Keratinocyte (primary cell): ENCODE measurements at regions not wholly inside any gene's neighbourhood (a gene's known extent, or its start where the extent isn't known, plus 50 kb on each side); places are given as distances from the start of the nearest gene placed in this dataset.

Experiments used
- DNase-seq: peaks from one replicate; pipeline ENCODE4 v3.0.0-alpha.2; 2011; ENCODE audit warnings: low read depth, missing footprints, low spot score
- FAIRE-seq: peaks from 2 replicates; lab custom pipeline; 2011; peaks lifted over from hg19 to GRCh38; lab: Jason Lieb, UNC
- H2AFZ ChIP-seq: 2 replicates; pipeline ENCODE4 v1.6.0; 2012; ENCODE audit warnings: low read length, control low read depth, inconsistent platforms; ENCODE audit not compliant: control insufficient read depth
- H3K27ac ChIP-seq: 2 replicates; pipeline ENCODE4 v1.5.1; 2011; ENCODE audit warnings: low read length; ENCODE audit not compliant: control insufficient read depth, insufficient read depth
- H3K27me3 ChIP-seq: 3 replicates; pipeline ENCODE4 v1.6.0; 2011; ENCODE audit warnings: low read length; ENCODE audit not compliant: control insufficient read depth, insufficient read depth; ENCODE audit errors: extremely low read depth
- H3K36me3 ChIP-seq, 2 experiments: 2 replicates in 1 of 2; 3 replicates in 1 of 2; pipeline ENCODE4 v1.5.1; 2011; ENCODE audit warnings: low read length in 2 of 2, mild to moderate bottlenecking in 1 of 2; ENCODE audit not compliant: control insufficient read depth in 2 of 2, insufficient read depth in 2 of 2; ENCODE audit errors: extremely low read depth in 1 of 2
- H3K4me1 ChIP-seq: 3 replicates; pipeline ENCODE4 v1.5.1; 2011; ENCODE audit warnings: low read length; ENCODE audit not compliant: control insufficient read depth, insufficient read depth; ENCODE audit errors: extremely low read depth
- H3K4me2 ChIP-seq: 3 replicates; pipeline ENCODE4 v1.6.0; 2011; ENCODE audit warnings: low read depth, low read length; ENCODE audit not compliant: control insufficient read depth, insufficient read depth; ENCODE audit errors: extremely low read depth
- H3K4me3 ChIP-seq, 3 experiments: fragments of 200-600 bp in 1 of 3; sonication (generic) in 1 of 3; 2 replicates in 2 of 3; 3 replicates in 1 of 3; pipeline ENCODE4 v1.5.1; 2011 to 2016; ENCODE audit warnings: low read length in 3 of 3, mild to moderate bottlenecking in 3 of 3, control low read depth in 2 of 3, inconsistent platforms in 1 of 3, low read depth in 1 of 3, mixed read lengths in 1 of 3, mixed run types in 1 of 3, moderate library complexity in 1 of 3; ENCODE audit not compliant: control insufficient read depth in 2 of 3, insufficient read depth in 2 of 3; ENCODE audit errors: extremely low read depth in 1 of 3
- H3K79me2 ChIP-seq: 2 replicates; pipeline ENCODE4 v1.6.0; 2012; ENCODE audit warnings: low read length; ENCODE audit not compliant: control insufficient read depth, insufficient read depth
- H3K9ac ChIP-seq: 3 replicates; pipeline ENCODE4 v1.6.0; 2011; ENCODE audit warnings: low read length; ENCODE audit not compliant: control insufficient read depth, insufficient read depth; ENCODE audit errors: extremely low read depth
- H3K9me1 ChIP-seq: 3 replicates; pipeline ENCODE4 v1.6.0; 2011; ENCODE audit warnings: low read length; ENCODE audit not compliant: control insufficient read depth, insufficient read depth; ENCODE audit errors: extremely low read depth
- H3K9me3 ChIP-seq: 2 replicates; pipeline ENCODE4 v1.5.1; 2012; ENCODE audit warnings: low read depth, low read length; ENCODE audit not compliant: control insufficient read depth
- H4K20me1 ChIP-seq: 3 replicates; pipeline ENCODE4 v1.6.0; 2011; ENCODE audit warnings: low read length; ENCODE audit not compliant: control insufficient read depth, insufficient read depth; ENCODE audit errors: extremely low read depth
- CTCF ChIP-seq, 3 experiments: IDR thresholded peaks in 1 of 3; conservative IDR thresholded peaks in 1 of 3; optimal IDR thresholded peaks in 1 of 3; 2 replicates in 2 of 3; 3 replicates in 1 of 3; pipeline versions ENCODE3 to v1.5.1; 2011; ENCODE audit warnings: low read length in 3 of 3, mild to moderate bottlenecking in 3 of 3, moderate library complexity in 2 of 3, control low read depth in 1 of 3, inconsistent platforms in 1 of 3; ENCODE audit not compliant: insufficient read depth in 2 of 3; ENCODE audit errors: extremely low read depth in 1 of 3
- EZH2 ChIP-seq: IDR thresholded peaks from one replicate; pipeline ENCODE4 v1.6.1; 2012; ENCODE audit warnings: inconsistent platforms, mild to moderate bottlenecking, low read length, moderate library complexity
- dilution Hi-C: fragments of 300-500 bp; cut with MboI; formaldehyde crosslinking; loops from one replicate; pipeline ENCODE4 v1.7.0; 2020; ENCODE audit warnings: low sequenced_read_pairs; ENCODE audit not compliant: extremely low pct_ligation_motif_present

GRCh38 chr2:193332941-193333340, 1138.2 kb upstream of the TMEFF2 start:
- H3K36me3 ChIP-seq, result no peaks in the 10 kb centered on the region
- TF ChIP-seq EZH2 (no peak), CTCF (optimal IDR thresholded peaks at IDR 0.05 in 1 of 3, IDR thresholded peaks at IDR 0.05 in 1 of 3, conservative IDR thresholded peaks at IDR 0.05 in 1 of 3; ENCODE audit: extremely low read depth in 1 of 3, insufficient read depth in 2 of 3, low read length in 3 of 3) (no peak)
- no peaks in the 10 kb centered on the region for H3K27me3 ChIP-seq
- DNase-seq (no peak), FAIRE-seq (no peak)
- H2AFZ ChIP-seq, result no peak overlapping the region
- H3K79me2 ChIP-seq, result no peaks in the 10 kb centered on the region
- H3K4me1 ChIP-seq, result no peaks in the 10 kb centered on the region
- no peak overlapping the region for H3K4me3 ChIP-seq
- no peak overlapping the region for H3K4me2 ChIP-seq
- H3K9ac ChIP-seq, result no peak overlapping the region
- no peak overlapping the region for H3K27ac ChIP-seq
- no peaks in the 10 kb centered on the region for H3K9me1 ChIP-seq
- dilution Hi-C loops, result no loop called here
- no peaks in the 10 kb centered on the region for H3K9me3 ChIP-seq
- H4K20me1 ChIP-seq, result no peaks in the 10 kb centered on the region

- H3K27me3 ChIP-seq, result no peaks in the 10 kb centered on the region
- dilution Hi-C loops, result no loop called here
- H3K4me2 ChIP-seq, result no peak overlapping the region
- no peaks in the 10 kb centered on the region for H3K79me2 ChIP-seq
- H3K27ac ChIP-seq, result no peak overlapping the region
- DNase-seq (no peak), FAIRE-seq (no peak)
- H3K9me3 ChIP-seq, result no peaks in the 10 kb centered on the region
- no peak overlapping the region for H3K9ac ChIP-seq
- H3K4me3 ChIP-seq, result no peak overlapping the region
- no peaks in the 10 kb centered on the region for H4K20me1 ChIP-seq
- H2AFZ ChIP-seq, result no peak overlapping the region
- no peak for TF ChIP-seq CTCF (optimal IDR thresholded peaks at IDR 0.05 in 1 of 3, IDR thresholded peaks at IDR 0.05 in 1 of 3, conservative IDR thresholded peaks at IDR 0.05 in 1 of 3; ENCODE audit: extremely low read depth in 1 of 3, insufficient read depth in 2 of 3, low read length in 3 of 3)
- no peak for TF ChIP-seq EZH2
- H3K9me1 ChIP-seq, result no peaks in the 10 kb centered on the region
- H3K36me3 ChIP-seq, result no peaks in the 10 kb centered on the region
- H3K4me1 ChIP-seq, result no peaks in the 10 kb centered on the region
These were observed 1136.9 kb upstream of the TMEFF2 start for GRCh38 chr2:193331676-193332075.
